ENCODE measurements at regions not wholly inside any gene's neighbourhood (a gene's known extent, or its start where the extent isn't known, plus 50 kb on each side); places are given as distances from the start of the nearest gene placed in this dataset.

DNA sequence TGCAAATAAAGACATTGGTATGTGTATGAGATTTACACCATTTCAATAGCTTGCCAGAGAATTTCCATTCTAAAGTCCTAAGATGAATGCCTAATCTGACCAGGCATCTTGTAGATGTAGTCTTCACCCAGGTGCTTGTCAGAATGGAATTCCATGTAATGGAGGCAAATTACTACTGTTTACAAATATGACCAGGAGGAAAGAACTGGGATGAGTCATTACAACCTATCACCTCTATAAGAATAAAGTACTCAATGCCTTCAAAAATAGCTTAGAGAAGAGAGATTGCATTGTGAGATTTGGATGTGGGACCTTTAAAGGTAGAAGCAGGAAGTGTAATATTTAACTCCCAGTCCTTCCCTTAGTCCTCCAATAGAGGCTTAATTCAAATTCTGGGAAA, 507.0 kb upstream of the PTGER4 start:
- H3K23ac ChIP-seq (ENCODE audit: insufficient read length, low read depth, low read length) = no peak overlapping the region
- H4K20me1 ChIP-seq (ENCODE audit: control insufficient read depth, insufficient read depth, insufficient read length) = no peaks in the 10 kb centered on the region
- no peak for DNase-seq
- H2AFZ ChIP-seq (ENCODE audit: low read length) = no peak overlapping the region
- no peak overlapping the region for H2BK20ac ChIP-seq (ENCODE audit: low read depth, low read length, poor library complexity, severe bottlenecking)
- H3K4me1 Mint-ChIP-seq = no peaks in the 10 kb centered on the region
- no peak overlapping the region for H3K27ac ChIP-seq (ENCODE audit: insufficient read length, low read depth, low read length)
- H3K27me3 Mint-ChIP-seq (ENCODE audit: low read depth) = no peaks in the 10 kb centered on the region
- H3K9me3 Mint-ChIP-seq = peaks cover 33 to 49% of the 10 kb centered on the region in 2 experiments
- H3K4me3 Mint-ChIP-seq = no peak overlapping the region
- H3K27me3 ChIP-seq (ENCODE audit: insufficient read depth, low read length) = no peaks in the 10 kb centered on the region
- no peak overlapping the region for H3K14ac ChIP-seq (ENCODE audit: insufficient read depth, low read length)
- H2BK12ac ChIP-seq (ENCODE audit: insufficient read length, low read depth, low read length) = no peak overlapping the region
- H3K9ac ChIP-seq (ENCODE audit: extremely low read depth, insufficient read length, low read length) = no peak overlapping the region
- H3K4me1 ChIP-seq (ENCODE audit: insufficient read depth, low read length) = no peaks in the 10 kb centered on the region
- H4K8ac ChIP-seq (replicated peaks; ENCODE audit: insufficient read length, low read depth, low read length) = no peak overlapping the region
- no peaks in the 10 kb centered on the region for H3K79me1 ChIP-seq (ENCODE audit: insufficient read depth, low read depth, low read length, poor library complexity, severe bottlenecking)
- H3K36me3 Mint-ChIP-seq (ENCODE audit: insufficient read depth in 1 of 3, low read depth in 3 of 3) = peaks cover 14 to 33% (median 24%) of the 10 kb centered on the region in 3 experiments
- no peak overlapping the region for H3K4ac ChIP-seq (ENCODE audit: low read depth, low read length)
- no peak overlapping the region for H3K56ac ChIP-seq (ENCODE audit: insufficient read length, low read depth, low read length)
- H3K9me3 ChIP-seq (ENCODE audit: control insufficient read depth, low read depth, low read length) = no peaks in the 10 kb centered on the region
- TF ChIP-seq, protein P1, sequence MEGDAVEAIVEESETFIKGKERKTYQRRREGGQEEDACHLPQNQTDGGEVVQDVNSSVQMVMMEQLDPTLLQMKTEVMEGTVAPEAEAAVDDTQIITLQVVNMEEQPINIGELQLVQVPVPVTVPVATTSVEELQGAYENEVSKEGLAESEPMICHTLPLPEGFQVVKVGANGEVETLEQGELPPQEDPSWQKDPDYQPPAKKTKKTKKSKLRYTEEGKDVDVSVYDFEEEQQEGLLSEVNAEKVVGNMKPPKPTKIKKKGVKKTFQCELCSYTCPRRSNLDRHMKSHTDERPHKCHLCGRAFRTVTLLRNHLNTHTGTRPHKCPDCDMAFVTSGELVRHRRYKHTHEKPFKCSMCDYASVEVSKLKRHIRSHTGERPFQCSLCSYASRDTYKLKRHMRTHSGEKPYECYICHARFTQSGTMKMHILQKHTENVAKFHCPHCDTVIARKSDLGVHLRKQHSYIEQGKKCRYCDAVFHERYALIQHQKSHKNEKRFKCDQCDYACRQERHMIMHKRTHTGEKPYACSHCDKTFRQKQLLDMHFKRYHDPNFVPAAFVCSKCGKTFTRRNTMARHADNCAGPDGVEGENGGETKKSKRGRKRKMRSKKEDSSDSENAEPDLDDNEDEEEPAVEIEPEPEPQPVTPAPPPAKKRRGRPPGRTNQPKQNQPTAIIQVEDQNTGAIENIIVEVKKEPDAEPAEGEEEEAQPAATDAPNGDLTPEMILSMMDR (conservative IDR thresholded peaks at IDR 0.05) = no peak
- H2BK15ac ChIP-seq (ENCODE audit: low read depth, low read length) = no peak overlapping the region
- no peak overlapping the region for H4K91ac ChIP-seq (ENCODE audit: insufficient read length, low read depth, low read length)
- H2BK5ac ChIP-seq (ENCODE audit: insufficient read length, low read length) = no peak overlapping the region
- no peak overlapping the region for H3K4me2 ChIP-seq (ENCODE audit: insufficient read depth, insufficient read length, low read length)
- H2BK120ac ChIP-seq (ENCODE audit: low read depth, low read length, poor library complexity, severe bottlenecking) = no peak overlapping the region
- H3T11ph ChIP-seq (ENCODE audit: low read length) = no peak overlapping the region
- H3K79me2 ChIP-seq (ENCODE audit: insufficient read depth, low read length) = no peaks in the 10 kb centered on the region
- no peak overlapping the region for H3K18ac ChIP-seq (ENCODE audit: insufficient read length, low read depth, low read length)
- H4K5ac ChIP-seq (ENCODE audit: insufficient read length, low read depth, low read length) = no peak overlapping the region
- H3K27ac Mint-ChIP-seq = no peak overlapping the region
- H2AK5ac ChIP-seq (ENCODE audit: insufficient read length, low read length) = no peak overlapping the region
- no peaks in the 10 kb centered on the region for H3K23me2 ChIP-seq (ENCODE audit: insufficient read length, low read depth, low read length, poor library complexity, severe bottlenecking)

All from H9 (cell line).